GM19463 (cell line): ENCODE measurements at regions not wholly inside any gene's neighbourhood (a gene's known extent, or its start where the extent isn't known, plus 50 kb on each side); places are given as distances from the start of the nearest gene placed in this dataset.
"Not testable (repeated sequence)": the region's sequence is repeated elsewhere in the genome, so short reads cannot be mapped to it uniquely, and the experiment has no call there.

Source experiments
- ATAC-seq: cut with Tn5 transposase; IDR thresholded peaks from one replicate; pipeline ENCODE4 v1.9.1; 2021; ENCODE audit warnings: mild to moderate bottlenecking, moderate library complexity; ENCODE audit not compliant: unreplicated experiment

DNA sequence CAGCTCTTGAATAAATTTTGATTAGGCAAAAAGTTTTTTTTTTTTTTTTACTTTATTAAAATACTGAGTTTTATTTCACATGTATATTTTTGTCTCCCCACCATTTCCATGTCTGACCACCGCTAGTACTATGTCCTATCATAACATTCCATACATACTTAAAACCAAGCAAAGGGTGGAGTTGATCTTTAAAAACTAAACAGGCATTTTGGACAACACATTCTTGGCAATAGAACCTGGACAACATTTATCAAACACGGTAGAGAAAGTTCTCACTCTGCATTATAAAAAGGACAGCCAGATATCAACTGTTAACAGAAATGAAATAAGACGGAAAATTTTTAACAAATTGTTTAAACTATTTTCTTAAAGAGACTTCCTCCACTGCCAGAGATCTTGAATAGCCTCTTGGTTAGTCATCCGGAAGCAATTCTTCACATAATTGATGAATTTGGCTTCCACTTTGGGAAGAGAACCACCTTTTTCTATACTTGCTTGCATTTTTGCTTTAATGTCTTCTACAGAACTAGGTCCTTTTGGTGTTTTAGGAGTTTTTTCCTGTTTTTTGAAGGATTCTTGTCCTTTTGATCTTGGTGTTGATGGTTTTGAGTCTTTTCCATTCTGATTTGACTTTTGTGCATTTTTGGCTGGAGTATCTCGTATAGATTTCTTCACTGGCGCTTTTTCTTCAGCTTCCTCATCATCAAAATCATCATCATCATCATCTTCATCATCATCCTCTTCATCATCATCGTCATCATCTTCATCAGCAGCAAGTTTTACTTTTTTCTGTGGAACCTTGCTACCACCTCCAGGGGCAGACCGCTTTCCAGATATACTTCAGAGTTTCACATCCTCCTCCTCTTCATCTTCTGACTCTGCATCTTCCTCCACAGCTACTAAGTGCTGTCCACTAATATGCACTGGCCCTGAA is 58.7 kb downstream of the POU5F2 start:
- not testable (repeated sequence) for ATAC-seq

DNA sequence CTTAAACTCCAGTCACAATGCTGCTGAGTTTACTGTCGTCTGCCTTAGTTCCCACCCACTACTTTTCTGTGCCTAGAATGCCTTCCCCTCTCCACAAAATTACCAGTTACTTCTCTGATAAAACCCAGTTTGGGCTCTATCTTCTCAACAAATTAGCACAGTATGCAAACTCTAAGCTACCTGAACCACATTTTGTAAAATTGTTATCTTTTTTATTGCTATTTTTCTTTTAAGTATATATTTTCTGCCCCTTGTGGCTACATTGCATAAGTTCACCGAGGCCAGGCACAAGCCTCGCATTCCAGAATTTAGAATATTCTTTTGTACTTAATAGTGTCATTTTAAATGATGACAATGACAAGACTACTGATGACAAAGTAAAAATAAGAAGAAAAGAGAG is 60.0 kb downstream of the POU5F2 start:
- ATAC-seq = no peak

- no peak for ATAC-seq
Measured at GRCh38 chr5:93677359-93677891, 64.0 kb downstream of the POU5F2 start.

GRCh38 chr5:93676704-93677103 is 64.7 kb downstream of the POU5F2 start:
- ATAC-seq = no peak

- ATAC-seq = peak; percentile 60
Measured at GRCh38 chr5:93675460-93676450, 65.6 kb downstream of the POU5F2 start.

GRCh38 chr5:93674866-93675459 is 66.4 kb downstream of the POU5F2 start:
- peak; percentile 59 for ATAC-seq

- ATAC-seq = no peak
Measured at GRCh38 chr5:93674138-93674537, 67.3 kb downstream of the POU5F2 start.

DNA sequence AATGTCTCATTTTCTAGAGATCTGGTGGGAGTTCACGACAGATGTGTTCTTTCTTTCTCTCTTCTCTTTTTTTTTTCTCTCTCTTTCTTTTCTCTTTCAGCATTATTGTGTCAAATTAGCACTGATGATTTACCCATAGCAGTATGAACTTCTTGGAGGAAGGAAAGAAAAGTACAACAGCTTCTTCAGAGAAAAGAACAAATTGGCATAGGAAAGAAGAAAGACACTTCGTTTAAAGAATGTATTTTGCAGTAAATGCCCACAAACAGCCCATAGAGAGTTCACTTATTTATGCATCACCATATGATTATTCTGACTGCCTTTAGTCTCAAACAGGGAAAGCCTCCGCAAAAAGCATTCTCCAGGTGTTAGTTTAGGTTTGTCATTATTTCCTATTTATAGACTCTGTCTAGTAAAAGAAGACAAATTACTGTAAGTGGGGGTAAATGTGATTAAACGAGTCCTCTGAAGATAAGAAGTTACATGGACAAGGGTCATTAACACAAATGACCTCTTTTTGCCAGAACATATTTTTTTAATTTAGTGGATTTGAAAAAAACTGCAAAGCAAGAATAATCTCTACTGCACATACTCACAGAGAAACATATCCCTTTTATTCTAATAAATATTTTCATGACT is 68.0 kb downstream of the POU5F2 start:
- no peak for ATAC-seq

GRCh38 chr5:93665648-93666047 is 75.8 kb downstream of the POU5F2 start:
- ATAC-seq = no peak

DNA sequence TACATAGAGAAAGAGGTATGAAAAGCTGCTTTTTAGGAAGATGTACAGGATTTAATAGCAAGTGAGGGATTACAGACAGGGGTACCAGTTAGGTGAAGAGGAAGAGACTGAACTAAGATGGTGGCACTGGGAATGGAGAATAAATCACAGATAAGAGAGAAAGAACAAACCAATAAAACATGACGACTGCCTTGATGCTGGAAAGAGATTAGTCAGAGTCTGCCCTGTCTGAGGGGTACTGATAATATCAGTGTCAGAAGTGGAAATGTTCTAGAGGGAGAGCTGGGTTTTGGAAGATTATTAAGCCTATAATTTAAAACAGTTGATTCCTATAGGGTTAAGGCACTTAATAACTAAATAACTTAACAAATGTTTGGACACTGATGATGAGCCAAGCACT is 77.7 kb downstream of the NR2F1 start:
- no peak for ATAC-seq

DNA sequence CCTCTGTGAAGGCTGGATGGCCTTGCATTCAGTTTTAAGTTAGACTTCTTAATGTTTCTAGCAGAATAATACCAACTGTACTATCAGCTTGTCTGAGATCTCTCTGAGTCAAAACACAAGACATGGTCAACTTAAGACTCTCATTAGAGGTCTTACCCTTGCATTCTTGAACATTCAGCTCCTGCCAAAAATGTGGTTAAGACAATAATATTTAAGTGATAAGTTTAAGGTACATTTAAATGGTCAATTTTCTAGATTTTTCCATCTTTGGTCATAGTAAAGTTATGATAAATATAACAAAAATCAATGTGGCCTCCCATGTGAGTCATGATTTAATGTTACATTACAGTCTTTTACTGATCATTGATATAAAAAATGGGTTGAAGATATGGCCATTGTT is 75.0 kb downstream of the NR2F1 start:
- ATAC-seq = no peak

GRCh38 chr5:93654676-93655075 is 71.7 kb downstream of the NR2F1 start:
- no peak for ATAC-seq

DNA sequence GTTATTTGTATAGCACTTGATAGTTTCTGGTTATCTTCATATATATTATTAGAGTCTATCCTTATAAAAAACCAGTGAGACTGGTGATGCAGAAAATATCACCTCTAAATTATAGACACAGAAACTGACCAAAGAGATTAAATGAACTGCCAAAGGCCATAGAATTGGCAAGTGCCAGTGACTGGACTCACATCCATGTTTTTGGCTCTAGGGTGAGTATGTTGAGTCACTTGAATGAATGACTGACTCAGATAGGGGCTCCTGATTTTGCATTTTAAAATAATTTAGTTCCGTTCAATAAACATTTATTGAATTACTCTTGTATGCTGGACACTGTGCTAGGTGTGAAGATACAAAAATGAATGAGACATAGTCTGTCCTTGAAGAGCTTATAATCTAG is 70.7 kb downstream of the NR2F1 start:
- ATAC-seq = no peak

DNA sequence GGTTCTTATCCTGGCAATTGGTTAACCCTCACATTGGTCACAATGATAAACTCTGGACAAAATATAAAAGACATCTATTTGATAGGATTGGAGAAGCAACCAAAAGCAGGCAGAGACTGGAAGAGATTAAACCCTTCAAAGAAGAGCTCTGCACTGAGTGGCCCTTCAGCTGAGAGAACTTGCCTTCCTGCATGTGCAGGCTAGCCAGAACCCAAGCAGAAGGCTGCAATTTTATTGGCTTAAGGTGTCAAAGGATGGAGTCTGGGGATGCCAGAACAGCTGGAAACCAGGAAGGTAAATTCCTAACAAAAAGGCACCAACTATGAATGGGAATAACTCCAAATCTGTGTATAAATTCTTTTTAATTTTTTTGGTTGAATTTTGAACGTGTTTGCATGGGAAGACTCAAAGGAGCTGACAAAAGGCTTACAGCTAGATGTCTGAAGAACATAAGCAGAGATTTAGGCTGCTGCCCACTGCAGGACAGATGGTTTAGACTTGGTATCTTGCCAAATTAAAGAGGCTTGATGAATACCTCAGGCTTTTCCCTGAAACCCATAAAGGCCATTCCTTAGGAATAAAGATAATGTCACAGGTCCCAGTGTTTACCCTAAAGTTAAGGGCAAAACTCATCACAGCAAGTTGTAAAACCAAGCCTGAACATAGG is 66.3 kb downstream of the NR2F1 start:
- no peak for ATAC-seq

- no peak for ATAC-seq
Measured at GRCh38 chr5:93644760-93645159, 61.7 kb downstream of the NR2F1 start.
